ENCODE measurements at regions not wholly inside any gene's neighbourhood (a gene's known extent, or its start where the extent isn't known, plus 50 kb on each side); places are given as distances from the start of the nearest gene placed in this dataset.

- ATAC-seq (no peak), DNase-seq (ENCODE audit: low read depth, low spot score) (no peak)
- H3K9me3 ChIP-seq (ENCODE audit: control insufficient read depth in 1 of 2, insufficient read depth in 1 of 2, low read depth in 1 of 2, low read length in 2 of 2): no peaks in the 10 kb centered on the region
- H3K4me3 ChIP-seq (replicated peaks in 1 of 2; ENCODE audit: low read depth in 1 of 2, low read length in 2 of 2): no peak overlapping the region
- no peak overlapping the region for H3K4me2 ChIP-seq (ENCODE audit: low read length)
- CTCF ChIA-PET: no interaction called here
- no peaks in the 10 kb centered on the region for H3K36me3 ChIP-seq (ENCODE audit: control insufficient read depth in 1 of 2, insufficient read depth in 2 of 2, low read length in 2 of 2)
- no peaks in the 10 kb centered on the region for H3K9me2 ChIP-seq (ENCODE audit: insufficient read depth)
- H3K4me1 ChIP-seq (ENCODE audit: control insufficient read depth in 1 of 2, insufficient read depth in 2 of 2, low read length in 2 of 2): no peaks in the 10 kb centered on the region
- POLR2A ChIA-PET: no interaction called here
- intact Hi-C loops (cut with micrococcal nuclease): no loop called here
- RAD21 ChIA-PET (ENCODE audit: low non-redundant PET in 1 of 2, low total read pairs in 2 of 2, uncharacterized antibody in 2 of 2, unreplicated experiment in 2 of 2): no interaction called here
- no peaks in the 10 kb centered on the region for H3K27me3 ChIP-seq (ENCODE audit: insufficient read depth, low read length)
- no peak overlapping the region for H3K27ac ChIP-seq (ENCODE audit: low read depth, low read length)
- BruUV-seq (replicated peaks): no TSS peak
- no peaks in the 10 kb centered on the region for H3K79me2 ChIP-seq (ENCODE audit: insufficient read depth, low read length)
- H2AFZ ChIP-seq (ENCODE audit: low read depth, low read length, poor library complexity, severe bottlenecking): no peak overlapping the region
- no peak overlapping the region for H3K9ac ChIP-seq (ENCODE audit: low read length)
- TF ChIP-seq ZBTB33 (IDR thresholded peaks at IDR 0.05; ENCODE audit: extremely low read depth, insufficient replicate concordance, low read length): no peak
- no peak for TF ChIP-seq TCF7L2 (IDR thresholded peaks at IDR 0.05; ENCODE audit: borderline replicate concordance, extremely low read depth, insufficient read depth, insufficient read length)
- no peak for TF ChIP-seq SP1 (IDR thresholded peaks at IDR 0.05; ENCODE audit: low read depth)
- TF ChIP-seq POLR2AphosphoS5 (IDR thresholded peaks at IDR 0.05; ENCODE audit: low read depth, low read length): no peak
- TF ChIP-seq YY1 (IDR thresholded peaks at IDR 0.05; ENCODE audit: extremely low read depth, insufficient replicate concordance, low read depth, low read length): no peak
- TF ChIP-seq FOSL1 (IDR thresholded peaks at IDR 0.05; ENCODE audit: low read depth): no peak
- TF ChIP-seq MAX (IDR thresholded peaks at IDR 0.05): no peak
- TF ChIP-seq POLR2A (IDR thresholded peaks at IDR 0.05; ENCODE audit: borderline replicate concordance, extremely low read depth, insufficient read depth, insufficient read length): no peak
- no peak for TF ChIP-seq RAD21 (IDR thresholded peaks at IDR 0.05; ENCODE audit: low read depth)
- TF ChIP-seq ZNF274 (IDR thresholded peaks at IDR 0.05; ENCODE audit: low read depth, low read length): no peak
- no peak for TF ChIP-seq JUND (IDR thresholded peaks at IDR 0.05)
- no peak for TF ChIP-seq ATF3 (IDR thresholded peaks at IDR 0.05)
- TF ChIP-seq REST (IDR thresholded peaks at IDR 0.05; ENCODE audit: low read depth): no peak
- no peak for TF ChIP-seq SIN3A (IDR thresholded peaks at IDR 0.05; ENCODE audit: low read depth)
- no peak for TF ChIP-seq ELF1 (IDR thresholded peaks at IDR 0.05; ENCODE audit: borderline replicate concordance, low read depth)
- no peak for TF ChIP-seq EZH2phosphoT487 (IDR thresholded peaks at IDR 0.05; ENCODE audit: borderline replicate concordance)
- TF ChIP-seq ZFX (IDR thresholded peaks at IDR 0.05): no peak
- TF ChIP-seq CBX3 (IDR thresholded peaks at IDR 0.05; ENCODE audit: low read depth): no peak
- TF ChIP-seq EZH2 (IDR thresholded peaks at IDR 0.05): no peak
- no peaks in the 10 kb centered on the region for H4K20me1 ChIP-seq (ENCODE audit: insufficient read depth)
Observed at GRCh38 chrX:13152518-13153185, 108.2 kb upstream of the FAM9C start.

All from HCT116 (cell line).